ENCODE measurements at regions not wholly inside any gene's neighbourhood (a gene's known extent, or its start where the extent isn't known, plus 50 kb on each side); places are given as distances from the start of the nearest gene placed in this dataset.

- Histone ChIP-seq H3K27ac (ENCODE audit: low read length) (no peak overlapping the region), H3K9ac (ENCODE audit: low read length) (no peak overlapping the region), H4K20me1 (ENCODE audit: low read length) (no peaks in the 10 kb centered on the region), H2AFZ (ENCODE audit: low read length) (no peak overlapping the region), H3K79me2 (ENCODE audit: low read length) (no peaks in the 10 kb centered on the region), H3K4me3 (ENCODE audit: low read length) (no peak overlapping the region), H3K9me2 (replicated peaks; ENCODE audit: low read length) (no peaks in the 10 kb centered on the region), H3K4me2 (ENCODE audit: low read length) (no peak overlapping the region), H3K4me1 (ENCODE audit: insufficient read depth, low read length) (no peaks in the 10 kb centered on the region), H3K36me3 (ENCODE audit: low read depth, low read length) (no peaks in the 10 kb centered on the region), H3K27me3 (ENCODE audit: low read length) (no peaks in the 10 kb centered on the region), H3F3A (ENCODE audit: low read length, unreplicated experiment) (no peaks in the 10 kb centered on the region), H3K9me3 (ENCODE audit: low read length) (peaks cover 17% of the 10 kb centered on the region; the same call in 1 of the 2 replicates)
- ATAC-seq (no peak), DNase-seq (no peak)
- intact Hi-C loops (cut with micrococcal nuclease), result no loop called here
- ChIA-PET POLR2A (ENCODE audit: unreplicated experiment) (no interaction called here), CTCF (no interaction called here)
- TF ChIP-seq EZH2 (IDR thresholded peaks at IDR 0.05; ENCODE audit: low read length, unreplicated experiment), result no peak
- no peak for TF ChIP-seq CTCF (conservative IDR thresholded peaks at IDR 0.05; ENCODE audit: low read depth, low read length)
- TF ChIP-seq EZH2phosphoT487 (IDR thresholded peaks at IDR 0.05; ENCODE audit: borderline replicate concordance, low read length), result no peak
- BruUV-seq (replicated peaks), result no TSS peak
These were observed 1255.9 kb downstream of the JRKL start for GRCh38 chr11:97645736-97646135.

DNA sequence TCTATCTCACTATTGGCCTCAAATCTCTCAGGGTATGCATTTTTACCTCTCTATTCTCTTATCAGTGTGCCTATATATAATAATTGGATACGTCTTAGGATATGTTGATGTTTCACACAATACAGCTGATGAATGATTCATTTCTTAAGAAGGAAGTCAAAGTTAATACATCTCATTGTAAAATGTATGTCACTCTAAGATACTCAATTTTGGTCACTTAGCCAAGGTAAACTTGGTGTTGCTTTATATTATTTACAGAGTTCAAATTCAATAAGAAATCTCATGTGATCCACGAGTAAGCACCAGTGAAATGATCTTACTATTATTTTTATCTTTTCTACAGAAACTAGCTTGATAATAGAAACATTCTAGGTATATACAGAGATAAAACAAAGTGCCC, 1266.5 kb downstream of the JRKL start:
- BruUV-seq (replicated peaks), result no TSS peak
- Histone ChIP-seq H3K27me3 (ENCODE audit: low read length) (no peaks in the 10 kb centered on the region), H3K79me2 (ENCODE audit: low read length) (no peaks in the 10 kb centered on the region), H3K4me2 (ENCODE audit: low read length) (no peak overlapping the region), H3K9me3 (ENCODE audit: low read length) (no peaks in the 10 kb centered on the region), H3K4me1 (ENCODE audit: insufficient read depth, low read length) (no peaks in the 10 kb centered on the region), H3K9ac (ENCODE audit: low read length) (no peak overlapping the region), H3K27ac (ENCODE audit: low read length) (no peak overlapping the region), H4K20me1 (ENCODE audit: low read length) (no peaks in the 10 kb centered on the region), H3F3A (ENCODE audit: low read length, unreplicated experiment) (no peaks in the 10 kb centered on the region), H3K4me3 (ENCODE audit: low read length) (no peak overlapping the region), H3K36me3 (ENCODE audit: low read depth, low read length) (no peaks in the 10 kb centered on the region), H2AFZ (ENCODE audit: low read length) (no peak overlapping the region), H3K9me2 (replicated peaks; ENCODE audit: low read length) (no peaks in the 10 kb centered on the region)
- TF ChIP-seq EZH2phosphoT487 (IDR thresholded peaks at IDR 0.05; ENCODE audit: borderline replicate concordance, low read length) (no peak), EZH2 (IDR thresholded peaks at IDR 0.05; ENCODE audit: low read length, unreplicated experiment) (no peak), CTCF (conservative IDR thresholded peaks at IDR 0.05; ENCODE audit: low read depth, low read length) (no peak)
- ChIA-PET POLR2A (ENCODE audit: unreplicated experiment) (no interaction called here), CTCF (no interaction called here)
- ATAC-seq (no peak), DNase-seq (no peak)
- intact Hi-C loops (cut with micrococcal nuclease), result no loop called here

DNA sequence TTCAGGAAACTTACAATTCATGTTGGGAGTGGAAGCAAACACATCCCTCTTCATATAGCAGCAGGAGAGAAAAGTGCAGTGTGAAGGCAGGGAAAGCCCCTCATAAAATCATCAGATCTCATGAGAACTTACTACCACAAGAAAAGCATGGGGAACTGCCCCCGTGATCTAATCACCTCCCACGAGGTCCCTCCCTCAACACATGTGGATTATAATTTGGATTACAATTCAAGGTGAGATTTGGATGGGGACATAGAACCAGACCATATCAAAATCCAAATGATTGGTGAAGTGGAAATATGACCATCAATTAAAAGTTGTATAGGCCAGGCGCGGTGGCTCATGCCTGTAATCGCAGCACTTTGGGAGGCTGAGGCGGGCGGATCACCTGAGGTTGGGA, 1268.0 kb downstream of the JRKL start:
- intact Hi-C loops (cut with micrococcal nuclease), result no loop called here
- no peaks in the 10 kb centered on the region for H3K27me3 ChIP-seq (ENCODE audit: low read length)
- H2AFZ ChIP-seq (ENCODE audit: low read length), result no peak overlapping the region
- no peaks in the 10 kb centered on the region for H3F3A ChIP-seq (ENCODE audit: low read length, unreplicated experiment)
- H3K4me3 ChIP-seq (ENCODE audit: low read length), result no peak overlapping the region
- H3K27ac ChIP-seq (ENCODE audit: low read length), result no peak overlapping the region
- no TSS peak for BruUV-seq (replicated peaks)
- DNase-seq (no peak), ATAC-seq (no peak)
- no peaks in the 10 kb centered on the region for H3K9me2 ChIP-seq (replicated peaks; ENCODE audit: low read length)
- POLR2A ChIA-PET (ENCODE audit: unreplicated experiment), result no interaction called here
- no peak overlapping the region for H3K4me2 ChIP-seq (ENCODE audit: low read length)
- no peak overlapping the region for H3K9ac ChIP-seq (ENCODE audit: low read length)
- no peaks in the 10 kb centered on the region for H3K9me3 ChIP-seq (ENCODE audit: low read length)
- no peaks in the 10 kb centered on the region for H3K79me2 ChIP-seq (ENCODE audit: low read length)
- H3K36me3 ChIP-seq (ENCODE audit: low read depth, low read length), result no peaks in the 10 kb centered on the region
- TF ChIP-seq EZH2phosphoT487 (IDR thresholded peaks at IDR 0.05; ENCODE audit: borderline replicate concordance, low read length), result no peak
- no peak for TF ChIP-seq EZH2 (IDR thresholded peaks at IDR 0.05; ENCODE audit: low read length, unreplicated experiment)
- no peak for TF ChIP-seq CTCF (conservative IDR thresholded peaks at IDR 0.05; ENCODE audit: low read depth, low read length)
- CTCF ChIA-PET, result no interaction called here
- H3K4me1 ChIP-seq (ENCODE audit: insufficient read depth, low read length), result no peaks in the 10 kb centered on the region
- H4K20me1 ChIP-seq (ENCODE audit: low read length), result no peaks in the 10 kb centered on the region
